TTC549 (cell line): ENCODE measurements at regions not wholly inside any gene's neighbourhood (a gene's known extent, or its start where the extent isn't known, plus 50 kb on each side); places are given as distances from the start of the nearest gene placed in this dataset.
"Not testable (repeated sequence)": the region's sequence is repeated elsewhere in the genome, so short reads cannot be mapped to it uniquely, and the experiment has no call there.

Experiments used
- FAIRE-seq: peaks from 2 replicates; lab custom pipeline; 2012; peaks lifted over from hg19 to GRCh38; lab: Jason Lieb, UNC

DNA sequence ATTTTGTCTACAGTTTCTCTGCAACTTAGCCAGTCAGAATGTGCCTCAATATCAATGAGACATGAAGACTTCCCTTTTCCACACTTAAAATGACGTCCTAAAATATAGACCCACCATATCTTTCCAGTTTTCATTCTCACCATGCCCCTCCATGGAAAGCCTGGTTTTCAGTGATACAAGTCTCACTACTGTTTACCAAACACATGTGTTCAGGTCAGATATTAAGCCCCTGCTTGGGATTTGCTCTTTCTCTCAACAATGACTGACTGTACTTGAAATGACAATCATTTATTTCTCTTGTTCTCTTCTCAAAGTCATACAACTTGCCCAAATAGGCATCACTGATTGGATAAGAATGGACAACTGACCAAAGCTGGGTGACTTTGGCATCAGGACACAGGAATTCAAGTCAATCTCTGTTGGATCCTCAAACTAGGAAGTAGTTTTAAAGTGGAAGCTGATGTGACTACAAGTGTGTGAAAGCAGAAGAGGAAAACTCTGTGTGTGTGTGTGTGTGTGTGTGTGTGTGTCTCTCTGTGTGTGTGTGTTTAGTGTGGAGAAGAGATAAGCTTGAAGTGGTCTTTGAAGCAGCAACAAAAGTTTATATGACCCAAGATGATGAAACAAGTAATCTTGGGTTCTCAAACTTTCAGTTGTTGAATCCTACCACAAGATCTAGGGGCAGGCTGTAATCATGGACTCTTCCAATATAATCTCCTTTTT is 217.4 kb upstream of the FGF13 start:
- FAIRE-seq = no peak

- no peak for FAIRE-seq
Measured at GRCh38 chrX:138925330-138925729, 213.8 kb upstream of the FGF13 start.

GRCh38 chrX:138923805-138924204 is 212.3 kb upstream of the FGF13 start:
- no peak for FAIRE-seq

DNA sequence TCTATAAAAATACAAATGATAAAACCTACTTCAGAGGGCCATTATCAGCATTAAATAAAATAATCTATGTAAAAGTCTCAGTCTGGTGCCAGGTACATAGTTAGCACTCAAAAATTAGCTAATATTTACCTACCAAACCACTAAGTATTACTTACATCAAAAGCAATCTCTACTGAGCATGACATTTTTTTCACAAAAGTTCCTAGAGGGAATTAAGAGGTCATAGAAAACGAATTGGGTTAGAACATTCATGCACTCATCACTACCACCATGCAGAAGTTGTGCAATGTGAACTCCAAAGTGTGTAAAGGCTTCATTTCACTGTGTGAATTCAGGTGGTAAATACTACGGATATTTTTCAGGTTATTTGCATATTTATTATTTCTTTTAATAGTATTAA is 209.5 kb upstream of the FGF13 start:
- no peak for FAIRE-seq

- FAIRE-seq = no peak
Measured at GRCh38 chrX:138917781-138918180, 206.3 kb upstream of the FGF13 start.

- no peak for FAIRE-seq
Measured at GRCh38 chrX:138914767-138915166, 203.2 kb upstream of the FGF13 start.

GRCh38 chrX:138908577-138908976 is 197.1 kb upstream of the FGF13 start:
- FAIRE-seq = no peak

- no peak for FAIRE-seq
Measured at GRCh38 chrX:138897621-138898492, 186.3 kb upstream of the FGF13 start.

GRCh38 chrX:138890491-138890890 is 179.0 kb upstream of the FGF13 start:
- FAIRE-seq = no peak

- no peak for FAIRE-seq
Measured at GRCh38 chrX:138889149-138889548, 177.6 kb upstream of the FGF13 start.

- FAIRE-seq = no peak
Measured at GRCh38 chrX:138886769-138887168, 175.3 kb upstream of the FGF13 start.

- FAIRE-seq = no peak
Measured at GRCh38 chrX:138885886-138886285, 174.4 kb upstream of the FGF13 start.

DNA sequence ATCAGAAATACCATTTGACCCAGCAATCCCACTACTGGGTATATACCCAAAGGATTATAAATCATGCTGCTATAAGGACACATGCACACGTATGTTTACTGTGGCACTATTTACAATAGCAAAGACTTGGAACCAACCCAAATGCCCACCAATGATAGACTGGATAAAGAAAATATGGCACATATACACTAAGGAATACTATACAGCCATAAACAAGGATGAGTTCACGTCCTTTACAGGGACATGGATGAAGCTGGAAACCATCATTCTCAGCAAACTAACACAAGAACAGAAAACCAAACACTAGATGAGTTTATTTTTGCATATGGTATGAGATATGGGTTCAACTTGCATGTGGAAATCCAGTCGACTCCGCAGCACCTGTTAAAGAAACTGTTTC is 168.8 kb upstream of the FGF13 start:
- not testable (repeated sequence) for FAIRE-seq

DNA sequence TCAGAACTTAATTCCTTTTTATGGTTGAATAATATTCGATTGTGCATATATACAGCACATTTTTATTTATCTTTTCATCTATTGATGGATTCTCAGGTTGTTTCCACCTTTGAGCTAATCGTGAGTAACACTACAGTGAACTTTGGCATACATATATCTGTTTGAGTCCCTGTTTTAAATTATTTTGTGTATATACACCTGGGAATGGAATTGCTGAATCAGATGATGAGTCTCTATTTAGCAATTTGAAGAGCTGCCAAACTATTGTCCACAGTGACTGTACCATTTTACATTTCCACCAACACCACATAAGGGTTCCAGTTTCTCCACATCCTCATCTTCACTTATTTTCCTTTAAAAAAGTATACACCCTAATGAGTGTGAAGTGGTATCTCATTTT is 166.2 kb upstream of the FGF13 start:
- FAIRE-seq = no peak

DNA sequence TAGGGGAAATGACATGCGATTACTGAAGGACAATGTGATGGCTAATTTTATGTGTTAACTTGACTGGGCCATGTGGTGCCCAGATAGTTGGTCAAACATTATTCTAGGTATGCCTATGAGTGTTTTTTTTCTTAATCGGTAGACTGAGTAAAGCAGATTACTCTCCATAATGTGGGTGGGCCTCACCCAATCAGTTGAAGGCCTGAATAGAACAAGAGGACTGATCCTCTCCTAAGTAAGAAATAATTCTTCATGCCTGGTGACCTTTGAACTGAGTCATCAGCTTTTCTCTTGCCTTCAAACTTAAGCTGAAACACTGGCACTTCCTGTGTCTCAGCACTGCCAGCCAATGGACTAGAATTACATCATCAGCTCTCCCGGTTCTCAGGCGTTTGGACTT is 164.0 kb upstream of the FGF13 start:
- FAIRE-seq = no peak

DNA sequence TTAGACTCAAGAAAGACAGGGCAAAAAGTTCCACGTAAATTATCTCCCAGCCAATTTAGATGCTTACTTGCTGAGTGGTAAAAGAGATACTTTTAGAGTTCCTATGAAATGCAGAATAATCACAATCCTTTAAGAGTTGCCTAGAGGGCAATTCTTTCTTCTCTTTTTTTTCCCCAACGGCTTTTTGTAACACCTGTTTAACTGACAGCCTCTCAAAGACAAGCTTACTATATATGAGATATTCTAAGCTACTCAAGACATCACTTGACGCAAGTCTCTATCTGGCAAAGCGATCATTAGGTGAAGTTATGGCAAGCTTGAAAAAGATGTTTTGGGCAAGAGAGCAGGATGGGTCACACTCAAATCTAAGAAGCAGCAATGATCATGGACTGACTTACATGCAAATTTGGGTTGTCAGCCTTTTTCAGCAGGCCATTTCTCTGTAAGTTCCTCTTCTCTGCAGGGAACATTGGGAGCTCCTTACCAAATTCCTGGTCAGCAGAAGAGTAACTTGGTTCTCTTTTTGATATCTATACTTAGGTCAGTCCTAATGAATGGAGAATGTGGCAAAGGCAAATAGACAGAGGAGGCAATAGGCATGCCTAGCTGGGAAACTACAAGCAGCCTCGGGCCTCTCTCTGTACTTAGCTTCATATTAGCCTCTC is 162.9 kb upstream of the FGF13 start:
- no peak for FAIRE-seq

DNA sequence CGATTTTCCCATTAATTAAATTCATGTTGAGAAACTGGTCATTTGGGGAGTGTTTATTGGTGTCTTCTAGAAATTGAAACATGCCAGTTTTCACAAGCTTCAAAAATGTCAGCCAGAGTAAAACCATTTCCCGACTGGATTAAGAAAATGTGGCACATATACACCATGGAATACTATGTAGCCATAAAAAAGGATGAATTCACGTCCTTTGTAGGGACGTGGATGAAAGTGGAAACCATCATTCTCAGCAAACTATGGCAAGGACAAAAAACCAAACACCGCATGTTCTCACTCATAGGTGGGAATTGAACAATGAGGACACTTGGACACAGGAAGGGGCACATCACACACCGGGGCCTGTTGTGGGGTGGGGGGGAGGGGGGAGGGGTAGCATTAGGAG is 162.1 kb upstream of the FGF13 start:
- not testable (repeated sequence) for FAIRE-seq

- FAIRE-seq = no peak
Measured at GRCh38 chrX:138872537-138872936, 161.0 kb upstream of the FGF13 start.

- no peak for FAIRE-seq
Measured at GRCh38 chrX:138871739-138872138, 160.2 kb upstream of the FGF13 start.

DNA sequence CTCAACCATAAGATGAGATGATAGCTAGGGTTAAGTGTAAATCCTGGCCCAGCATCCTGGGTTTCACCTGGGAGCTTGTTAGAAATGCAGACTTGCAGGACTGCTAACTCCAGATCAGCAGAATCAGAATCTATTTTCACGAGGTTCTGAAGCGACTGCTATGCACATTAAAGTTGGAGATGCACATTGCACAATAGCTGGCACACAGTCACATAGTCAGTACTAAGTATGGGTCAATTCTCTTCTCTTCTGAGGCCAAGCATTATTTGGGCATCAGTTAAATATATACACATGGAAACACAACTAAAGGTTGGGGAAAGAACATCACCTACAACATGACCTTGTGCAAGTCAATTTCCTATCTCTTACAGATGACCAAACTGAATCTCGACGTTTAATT is 155.1 kb upstream of the FGF13 start:
- FAIRE-seq = no peak

DNA sequence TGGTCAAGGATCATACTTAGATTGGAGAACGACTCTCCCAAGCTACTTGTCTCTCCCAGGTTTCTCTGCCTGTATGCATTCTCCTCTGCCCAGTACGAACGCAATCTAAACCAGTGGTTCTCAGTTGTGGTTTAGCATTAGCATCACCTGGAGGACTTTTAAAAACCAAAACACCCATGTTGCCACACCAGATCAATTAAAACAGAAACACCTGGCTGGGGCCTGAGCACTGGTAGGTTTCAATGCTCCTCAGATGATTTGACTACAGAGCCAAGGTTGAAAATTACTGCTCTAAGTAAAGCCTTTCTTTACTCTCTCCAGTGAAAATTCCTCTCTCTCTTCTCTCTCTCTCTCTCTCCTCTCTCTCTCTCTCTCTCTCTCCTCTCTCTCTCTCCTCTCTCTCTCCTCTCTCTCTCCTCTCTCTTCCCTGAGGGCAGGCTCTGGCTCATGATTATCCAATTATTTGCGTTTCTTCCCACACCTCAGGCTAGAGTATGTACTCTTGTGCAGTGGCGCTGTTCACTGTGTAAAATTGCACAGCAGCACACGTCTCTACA is 153.7 kb upstream of the FGF13 start:
- no peak for FAIRE-seq

- no peak for FAIRE-seq
Measured at GRCh38 chrX:138859421-138859820, 147.9 kb upstream of the FGF13 start.

- FAIRE-seq = no peak
Measured at GRCh38 chrX:138858951-138859350, 147.4 kb upstream of the FGF13 start.
